ENCODE measurements at regions not wholly inside any gene's neighbourhood (a gene's known extent, or its start where the extent isn't known, plus 50 kb on each side); places are given as distances from the start of the nearest gene placed in this dataset.

DNA sequence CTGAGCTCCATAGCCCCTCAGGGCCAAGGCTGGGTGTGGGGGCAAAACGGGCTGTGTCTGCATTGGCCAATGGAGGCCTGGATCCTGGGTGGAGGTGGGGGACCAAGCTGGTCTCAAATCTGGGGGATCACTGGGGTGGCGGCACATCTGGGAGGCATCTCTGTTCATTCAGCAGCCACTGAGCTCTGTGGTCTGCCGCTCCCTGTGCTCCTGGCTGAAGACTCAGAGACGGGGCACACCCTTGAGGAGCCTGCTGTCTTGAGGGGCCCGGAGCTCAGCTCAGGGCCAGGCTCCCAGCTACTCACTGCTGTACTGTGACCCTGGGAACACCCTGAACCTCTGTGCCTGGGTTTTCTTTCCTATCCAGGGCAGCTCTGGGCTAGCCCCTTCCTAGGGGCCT lies 90.3 kb upstream of the WNT4 start:
- Histone ChIP-seq H3K4me1 (replicated peaks; ENCODE audit: insufficient read depth) (peaks cover 39% of the 10 kb centered on the region), H3K27ac (no peak overlapping the region), H3K36me3 (ENCODE audit: low read depth) (no peaks in the 10 kb centered on the region), H3K4me3 (no peak overlapping the region), H3K27me3 (ENCODE audit: insufficient read depth, low read depth) (no peaks in the 10 kb centered on the region), H3K4me2 (no peak overlapping the region), H3K79me2 (ENCODE audit: low read depth) (no peaks in the 10 kb centered on the region), H3K9me2 (ENCODE audit: insufficient read depth) (no peaks in the 10 kb centered on the region), H2AFZ (no peak overlapping the region), H3K9me3 (ENCODE audit: insufficient read depth, low read depth) (no peaks in the 10 kb centered on the region), H4K20me1 (ENCODE audit: insufficient read depth) (no peaks in the 10 kb centered on the region), H3F3A (ENCODE audit: insufficient read depth, low read depth) (peaks cover 19% of the 10 kb centered on the region; the same call in 1 of the 2 replicates)
- intact Hi-C loops (cut with micrococcal nuclease; ENCODE audit: unreplicated experiment) = no loop called here
- POLR2A ChIA-PET (ENCODE audit: unreplicated experiment) = no interaction called here
- no TSS peak for BruUV-seq (replicated peaks)
- no peak for TF ChIP-seq EZH2 (IDR thresholded peaks at IDR 0.05; ENCODE audit: low read depth)
- TF ChIP-seq, protein P1, sequence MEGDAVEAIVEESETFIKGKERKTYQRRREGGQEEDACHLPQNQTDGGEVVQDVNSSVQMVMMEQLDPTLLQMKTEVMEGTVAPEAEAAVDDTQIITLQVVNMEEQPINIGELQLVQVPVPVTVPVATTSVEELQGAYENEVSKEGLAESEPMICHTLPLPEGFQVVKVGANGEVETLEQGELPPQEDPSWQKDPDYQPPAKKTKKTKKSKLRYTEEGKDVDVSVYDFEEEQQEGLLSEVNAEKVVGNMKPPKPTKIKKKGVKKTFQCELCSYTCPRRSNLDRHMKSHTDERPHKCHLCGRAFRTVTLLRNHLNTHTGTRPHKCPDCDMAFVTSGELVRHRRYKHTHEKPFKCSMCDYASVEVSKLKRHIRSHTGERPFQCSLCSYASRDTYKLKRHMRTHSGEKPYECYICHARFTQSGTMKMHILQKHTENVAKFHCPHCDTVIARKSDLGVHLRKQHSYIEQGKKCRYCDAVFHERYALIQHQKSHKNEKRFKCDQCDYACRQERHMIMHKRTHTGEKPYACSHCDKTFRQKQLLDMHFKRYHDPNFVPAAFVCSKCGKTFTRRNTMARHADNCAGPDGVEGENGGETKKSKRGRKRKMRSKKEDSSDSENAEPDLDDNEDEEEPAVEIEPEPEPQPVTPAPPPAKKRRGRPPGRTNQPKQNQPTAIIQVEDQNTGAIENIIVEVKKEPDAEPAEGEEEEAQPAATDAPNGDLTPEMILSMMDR (conservative IDR thresholded peaks at IDR 0.05) = no peak
- CTCF ChIA-PET = no interaction called here
- DNase-seq = no peak

DNA sequence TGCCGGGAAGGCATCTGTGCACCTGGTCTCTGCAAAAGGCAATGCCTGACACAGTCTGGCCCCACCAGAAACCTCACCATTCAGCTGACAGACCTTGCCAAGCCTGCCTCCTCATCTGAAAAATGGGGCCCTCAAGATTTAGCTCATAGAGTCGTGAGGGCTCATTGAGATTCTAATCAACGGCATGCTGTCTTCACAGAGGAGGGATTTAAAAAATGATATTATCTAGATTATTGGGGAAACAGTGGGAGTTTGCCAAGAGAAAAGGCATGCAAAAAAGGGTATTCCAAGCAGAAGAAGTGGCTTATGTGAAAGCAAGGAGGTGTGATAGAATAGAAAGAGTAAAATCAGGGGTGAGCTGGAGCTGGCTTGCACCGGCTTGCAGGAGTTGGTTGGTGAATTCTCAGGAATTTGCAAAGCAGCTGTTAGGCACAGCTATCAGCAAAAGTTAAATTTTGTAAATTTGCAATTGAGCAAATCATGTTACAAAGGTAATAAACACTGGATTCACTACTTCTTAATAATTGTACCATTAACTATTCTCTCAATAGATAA lies 91.7 kb upstream of the WNT4 start:
- no peak for TF ChIP-seq EZH2 (IDR thresholded peaks at IDR 0.05; ENCODE audit: low read depth)
- TF ChIP-seq, protein P1 (conservative IDR thresholded peaks at IDR 0.05) = no peak
- no peak for DNase-seq
- Histone ChIP-seq H3K9me2 (ENCODE audit: insufficient read depth) (no peaks in the 10 kb centered on the region), H4K20me1 (ENCODE audit: insufficient read depth) (no peaks in the 10 kb centered on the region), H3K27ac (no peak overlapping the region), H3K79me2 (ENCODE audit: low read depth) (no peaks in the 10 kb centered on the region), H3K36me3 (ENCODE audit: low read depth) (no peaks in the 10 kb centered on the region), H3F3A (ENCODE audit: insufficient read depth, low read depth) (peaks cover 8% of the 10 kb centered on the region; the same call in 1 of the 2 replicates), H3K4me1 (replicated peaks; ENCODE audit: insufficient read depth) (peaks cover 27% of the 10 kb centered on the region), H3K4me3 (no peak overlapping the region), H3K9me3 (ENCODE audit: insufficient read depth, low read depth) (no peaks in the 10 kb centered on the region), H3K27me3 (ENCODE audit: insufficient read depth, low read depth) (no peaks in the 10 kb centered on the region), H3K4me2 (no peak overlapping the region), H2AFZ (no peak overlapping the region)
- ChIA-PET CTCF (no interaction called here), POLR2A (ENCODE audit: unreplicated experiment) (interaction anchor here (0.7 kb wide), 1 partner anchor 83 kb away, joined by 15 read pairs; no protein-coding TSS in a partner anchor)
- intact Hi-C loops (cut with micrococcal nuclease; ENCODE audit: unreplicated experiment) = no loop called here
- BruUV-seq (replicated peaks) = no TSS peak

DNA sequence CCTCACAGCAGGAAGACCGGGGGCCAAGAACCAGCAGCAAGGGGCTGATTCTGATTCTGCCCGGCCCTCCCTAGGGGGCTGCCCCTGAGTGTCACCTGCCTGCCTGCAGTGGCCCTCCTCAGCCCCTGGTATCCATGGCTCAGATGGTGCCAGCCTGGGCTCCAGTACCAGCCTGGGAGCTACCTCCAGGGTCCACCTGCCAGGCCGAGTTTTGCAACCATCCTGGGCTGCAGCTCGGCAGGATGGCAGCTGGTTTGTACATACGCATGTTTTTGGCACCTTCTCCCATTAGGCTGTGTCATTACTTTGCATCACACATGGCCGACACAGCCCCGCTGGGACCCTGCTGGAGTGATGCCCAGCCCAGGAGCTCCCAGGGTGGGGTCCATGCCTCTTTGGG lies 93.3 kb upstream of the WNT4 start:
- H3K9me2 ChIP-seq (ENCODE audit: insufficient read depth) = no peaks in the 10 kb centered on the region
- H3K36me3 ChIP-seq (ENCODE audit: low read depth) = no peaks in the 10 kb centered on the region
- H2AFZ ChIP-seq = no peak overlapping the region
- H3K4me2 ChIP-seq = no peak overlapping the region
- H3F3A ChIP-seq (ENCODE audit: insufficient read depth, low read depth) = no peaks in the 10 kb centered on the region
- no peak for DNase-seq
- ChIA-PET POLR2A (ENCODE audit: unreplicated experiment) (no interaction called here), CTCF (interaction anchor here (0.6 kb wide), 1 partner anchor 499 kb away, joined by 3 read pairs; no protein-coding TSS in a partner anchor)
- H3K4me3 ChIP-seq = no peak overlapping the region
- TF ChIP-seq, protein P1 (conservative IDR thresholded peaks at IDR 0.05) = no peak
- no peak for TF ChIP-seq EZH2 (IDR thresholded peaks at IDR 0.05; ENCODE audit: low read depth)
- H3K79me2 ChIP-seq (ENCODE audit: low read depth) = no peaks in the 10 kb centered on the region
- H3K27ac ChIP-seq = no peak overlapping the region
- H3K4me1 ChIP-seq (replicated peaks; ENCODE audit: insufficient read depth) = peaks cover 16% of the 10 kb centered on the region
- intact Hi-C loops (cut with micrococcal nuclease; ENCODE audit: unreplicated experiment) = no loop called here
- no peaks in the 10 kb centered on the region for H3K27me3 ChIP-seq (ENCODE audit: insufficient read depth, low read depth)
- no peaks in the 10 kb centered on the region for H3K9me3 ChIP-seq (ENCODE audit: insufficient read depth, low read depth)
- no peaks in the 10 kb centered on the region for H4K20me1 ChIP-seq (ENCODE audit: insufficient read depth)
- no TSS peak for BruUV-seq (replicated peaks)

Data from PC-9 (cell line).